ENCODE measurements at regions not wholly inside any gene's neighbourhood (a gene's known extent, or its start where the extent isn't known, plus 50 kb on each side); places are given as distances from the start of the nearest gene placed in this dataset.

DNA sequence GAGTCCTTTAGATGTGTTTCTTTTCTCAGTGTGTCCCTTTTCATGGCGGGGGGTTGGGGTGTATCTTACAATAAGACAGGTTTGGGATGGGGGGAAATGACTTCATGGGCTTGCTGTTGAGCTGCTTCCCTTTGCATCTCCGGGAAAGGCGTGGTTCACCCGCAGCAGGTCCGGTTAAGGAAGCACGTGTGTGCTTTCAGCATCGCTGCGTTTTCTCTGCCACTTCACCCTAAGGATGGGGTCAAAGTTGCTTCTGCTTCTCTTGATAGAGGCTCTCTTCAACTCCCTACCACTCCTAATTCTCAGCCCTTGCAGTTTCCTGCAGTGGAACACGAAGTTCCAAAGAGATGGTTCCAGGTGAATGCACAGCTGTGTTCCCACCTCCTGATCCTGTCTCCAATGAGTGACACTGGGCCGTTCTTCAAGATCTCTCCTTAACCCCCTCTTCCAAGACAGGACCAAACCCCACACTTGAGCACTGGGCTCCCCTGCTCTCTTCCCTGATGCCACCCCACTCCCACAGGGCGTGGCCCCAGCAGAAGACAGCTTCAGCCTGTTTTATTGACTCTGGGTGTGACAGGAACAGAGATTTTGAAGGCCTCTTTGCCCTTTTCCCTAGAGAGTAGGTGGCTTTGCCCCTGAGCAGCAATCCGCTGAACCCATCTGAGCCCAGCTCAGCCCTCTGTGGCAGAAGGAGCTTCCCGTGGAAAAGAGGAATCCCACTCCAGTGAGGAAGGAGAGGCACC, 85.2 kb downstream of the PLEKHG1 start:
- TF ChIP-seq, protein P1, sequence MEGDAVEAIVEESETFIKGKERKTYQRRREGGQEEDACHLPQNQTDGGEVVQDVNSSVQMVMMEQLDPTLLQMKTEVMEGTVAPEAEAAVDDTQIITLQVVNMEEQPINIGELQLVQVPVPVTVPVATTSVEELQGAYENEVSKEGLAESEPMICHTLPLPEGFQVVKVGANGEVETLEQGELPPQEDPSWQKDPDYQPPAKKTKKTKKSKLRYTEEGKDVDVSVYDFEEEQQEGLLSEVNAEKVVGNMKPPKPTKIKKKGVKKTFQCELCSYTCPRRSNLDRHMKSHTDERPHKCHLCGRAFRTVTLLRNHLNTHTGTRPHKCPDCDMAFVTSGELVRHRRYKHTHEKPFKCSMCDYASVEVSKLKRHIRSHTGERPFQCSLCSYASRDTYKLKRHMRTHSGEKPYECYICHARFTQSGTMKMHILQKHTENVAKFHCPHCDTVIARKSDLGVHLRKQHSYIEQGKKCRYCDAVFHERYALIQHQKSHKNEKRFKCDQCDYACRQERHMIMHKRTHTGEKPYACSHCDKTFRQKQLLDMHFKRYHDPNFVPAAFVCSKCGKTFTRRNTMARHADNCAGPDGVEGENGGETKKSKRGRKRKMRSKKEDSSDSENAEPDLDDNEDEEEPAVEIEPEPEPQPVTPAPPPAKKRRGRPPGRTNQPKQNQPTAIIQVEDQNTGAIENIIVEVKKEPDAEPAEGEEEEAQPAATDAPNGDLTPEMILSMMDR (IDR thresholded peaks at IDR 0.05) = no peak
- TF ChIP-seq POLR2A (IDR thresholded peaks at IDR 0.05) (no peak), EP300 (IDR thresholded peaks at IDR 0.05; ENCODE audit: low read depth) (no peak)
